IMR-90 (cell line): ENCODE measurements at regions not wholly inside any gene's neighbourhood (a gene's known extent, or its start where the extent isn't known, plus 50 kb on each side); places are given as distances from the start of the nearest gene placed in this dataset.
A peak's percentile ranks its signal among the peaks of the same experiment; 100 is the strongest.

Experiments
- ATAC-seq: fragments of 200-7000 bp; cut with Tn5 transposase; 2 replicates; pipeline ENCODE4 v1.9.1; 2020; ENCODE audit warnings: low read depth, mild to moderate bottlenecking, moderate library complexity
- BruUV-seq: library from RNA; stranded (reverse); fragments of 400-500 nt; replicated peaks from 2 replicates; lab custom pipeline; 2021; lab: Mats Ljungman, UMichigan
- CTCF ChIA-PET: fragments of 300-600 bp; formaldehyde crosslinking; extraction: SDS; loops from one replicate; lab custom pipeline; 2021; ENCODE audit warnings: antibody characterized with exemption; lab: Yijun Ruan, JAX
- POLR2A ChIA-PET: fragments of 300-600 bp; sonication (Branson Sonifier 250); formaldehyde crosslinking; loops from one replicate; lab custom pipeline; 2022; ENCODE audit warnings: antibody characterized with exemption; ENCODE audit not compliant: unreplicated experiment; lab: Charles Lee
- DNase-seq: peaks from one replicate; pipeline ENCODE4 v3.0.0; 2013
- H2AFZ ChIP-seq: replicated peaks from 2 replicates; pipeline ENCODE3; 2013; ENCODE audit warnings: low read length, mild to moderate bottlenecking; ENCODE audit not compliant: poor library complexity
- H2AK5ac ChIP-seq: 2 replicates; pipeline ENCODE4 v1.6.1; 2013; ENCODE audit warnings: low read depth, low read length, inconsistent platforms
- H2AK9ac ChIP-seq: replicated peaks from 2 replicates; pipeline ENCODE3; 2013; ENCODE audit warnings: mild to moderate bottlenecking, low read depth, low read length, moderate library complexity; ENCODE audit not compliant: poor library complexity
- H2BK120ac ChIP-seq: 2 replicates; pipeline ENCODE4 v1.6.1; 2013; ENCODE audit warnings: low read depth, low read length, inconsistent platforms
- H2BK15ac ChIP-seq: 3 replicates; pipeline ENCODE4 v1.6.1; 2013; ENCODE audit warnings: low read depth, low read length, inconsistent platforms
- H2BK20ac ChIP-seq: 2 replicates; pipeline ENCODE4 v1.6.1; 2013; ENCODE audit warnings: low read depth, mild to moderate bottlenecking, inconsistent platforms, low read length, moderate library complexity
- H2BK5ac ChIP-seq: 2 replicates; pipeline ENCODE4 v1.6.1; 2013; ENCODE audit warnings: mild to moderate bottlenecking, low read depth, low read length, inconsistent platforms; ENCODE audit not compliant: poor library complexity, severe bottlenecking
- H3K14ac ChIP-seq: replicated peaks from 2 replicates; pipeline ENCODE4 v1.6.1; 2013; ENCODE audit warnings: low read depth, low read length, inconsistent platforms
- H3K18ac ChIP-seq: 2 replicates; pipeline ENCODE4 v1.6.1; 2013; ENCODE audit warnings: low read depth, low read length, control low read depth
- H3K23ac ChIP-seq: 2 replicates; pipeline ENCODE4 v1.6.1; 2013; ENCODE audit warnings: low read depth, low read length, inconsistent platforms
- H3K27ac ChIP-seq: 2 replicates; pipeline ENCODE4 v1.5.1; 2013; ENCODE audit warnings: mild to moderate bottlenecking, control low read depth, low read length; ENCODE audit not compliant: insufficient read depth
- H3K27me3 ChIP-seq: 2 replicates; pipeline ENCODE4 v1.6.1; 2013; ENCODE audit warnings: low read length; ENCODE audit not compliant: control insufficient read depth, insufficient read depth
- H3K36me3 ChIP-seq: 2 replicates; pipeline ENCODE4 v1.6.1; 2013; ENCODE audit warnings: low read length, mixed read lengths; ENCODE audit not compliant: control insufficient read depth, insufficient read depth
- H3K4ac ChIP-seq: 2 replicates; pipeline ENCODE4 v1.6.1; 2013; ENCODE audit warnings: low read depth, low read length, inconsistent platforms
- H3K4me1 ChIP-seq: 2 replicates; pipeline ENCODE4 v1.6.1; 2013; ENCODE audit warnings: low read length, mixed read lengths; ENCODE audit not compliant: control insufficient read depth, insufficient read depth
- H3K4me2 ChIP-seq: 2 replicates; pipeline ENCODE4 v1.6.1; 2013; ENCODE audit warnings: low read depth, mild to moderate bottlenecking, control low read depth, low read length, moderate library complexity
- H3K4me3 ChIP-seq: 2 replicates; pipeline ENCODE4 v1.5.1; 2013; ENCODE audit warnings: low read depth, mild to moderate bottlenecking, control low read depth, low read length, moderate library complexity; ENCODE audit not compliant: insufficient read depth
- H3K56ac ChIP-seq: 2 replicates; pipeline ENCODE4 v1.6.1; 2013; ENCODE audit warnings: low read length, inconsistent platforms; ENCODE audit not compliant: insufficient read depth; ENCODE audit errors: extremely low read depth
- H3K79me1 ChIP-seq, 2 experiments: 2 replicates each; pipeline ENCODE4 v1.6.1; 2013; ENCODE audit warnings: low read length in 2 of 2, inconsistent platforms in 1 of 2, low read depth in 1 of 2
- H3K9ac ChIP-seq: 2 replicates; pipeline ENCODE4 v1.6.1; 2013; ENCODE audit warnings: low read depth, low read length, control low read depth
- H3K9me1 ChIP-seq: 2 replicates; pipeline ENCODE4 v1.6.1; 2013; ENCODE audit warnings: low read length, inconsistent platforms; ENCODE audit not compliant: insufficient read depth
- H3K9me3 ChIP-seq: 2 replicates; pipeline ENCODE4 v1.6.1; 2013; ENCODE audit warnings: low read length; ENCODE audit not compliant: control insufficient read depth, insufficient read depth
- H4K20me1 ChIP-seq: 2 replicates; pipeline ENCODE4 v1.6.1; 2013; ENCODE audit warnings: low read length, inconsistent platforms; ENCODE audit not compliant: insufficient read depth
- H4K5ac ChIP-seq: 2 replicates; pipeline ENCODE4 v1.6.1; 2013; ENCODE audit warnings: mild to moderate bottlenecking, low read depth, low read length, control low read depth
- H4K8ac ChIP-seq, 2 experiments: 2 replicates each; pipeline ENCODE4 v1.6.1; 2013; ENCODE audit warnings: low read depth in 2 of 2, low read length in 2 of 2, control low read depth in 1 of 2, inconsistent platforms in 1 of 2
- H4K91ac ChIP-seq: 2 replicates; pipeline ENCODE4 v1.6.1; 2013; ENCODE audit warnings: low read depth, low read length, inconsistent platforms; ENCODE audit not compliant: insufficient read depth
- BHLHE40 ChIP-seq: fragments of 150-350 bp; IDR thresholded peaks from 2 replicates; pipeline ENCODE4 v1.6.1; 2016; ENCODE audit warnings: mild to moderate bottlenecking, low read depth, low read length
- MAFK ChIP-seq: IDR thresholded peaks from 2 replicates; pipeline ENCODE4 v1.6.1; 2012; ENCODE audit warnings: low read depth, low read length, improper control_type of control experiment
- MXI1 ChIP-seq: IDR thresholded peaks from 2 replicates; pipeline ENCODE4 v1.6.1; 2012; ENCODE audit warnings: low read depth, mild to moderate bottlenecking, low read length, moderate library complexity, borderline replicate concordance
- WGBS, 2 experiments: methylation state at CpG; one replicate each; pipeline versions ENCODE4 v1.1.5 to v1.1.7; 2013; ENCODE audit warnings: missing lambda C conversion rate in 2 of 2; ENCODE audit not compliant: insufficient read length in 1 of 2; ENCODE audit errors: extremely low coverage in 2 of 2; 5-methylcytosine and 5-hydroxymethylcytosine counted together
- dilution Hi-C: fragments of 300-500 bp; cut with HindIII; formaldehyde crosslinking; loops from one replicate; pipeline ENCODE4 v1.14.3; 2018; ENCODE audit warnings: low sequenced_read_pairs; ENCODE audit not compliant: unreplicated experiment
- in situ Hi-C: fragments of 300-500 bp; cut with MboI; formaldehyde crosslinking; loops from 3 replicates; pipeline ENCODE4 v1.14.3; 2019; ENCODE audit warnings: low sequenced_read_pairs, inconsistent platforms, mixed read lengths
- intact Hi-C: fragments of 100-400 bp; cut with micrococcal nuclease; formaldehyde crosslinking; loops from 2 replicates; pipeline ENCODE4 v1.10.0; 2022
- TF ChIP-seq, protein P1 (sequence below): fragments of 150-350 bp; IDR thresholded peaks from 2 replicates; pipeline ENCODE4 v1.6.1; 2017; ENCODE audit warnings: mild to moderate bottlenecking, antibody characterized with exemption, low read length, low read depth
- TF ChIP-seq, protein P2 (sequence below): conservative IDR thresholded peaks from 2 replicates; pipeline ENCODE4 v1.5.1; 2012; ENCODE audit warnings: mild to moderate bottlenecking, low read depth, low read length, improper control_type of control experiment

DNA sequence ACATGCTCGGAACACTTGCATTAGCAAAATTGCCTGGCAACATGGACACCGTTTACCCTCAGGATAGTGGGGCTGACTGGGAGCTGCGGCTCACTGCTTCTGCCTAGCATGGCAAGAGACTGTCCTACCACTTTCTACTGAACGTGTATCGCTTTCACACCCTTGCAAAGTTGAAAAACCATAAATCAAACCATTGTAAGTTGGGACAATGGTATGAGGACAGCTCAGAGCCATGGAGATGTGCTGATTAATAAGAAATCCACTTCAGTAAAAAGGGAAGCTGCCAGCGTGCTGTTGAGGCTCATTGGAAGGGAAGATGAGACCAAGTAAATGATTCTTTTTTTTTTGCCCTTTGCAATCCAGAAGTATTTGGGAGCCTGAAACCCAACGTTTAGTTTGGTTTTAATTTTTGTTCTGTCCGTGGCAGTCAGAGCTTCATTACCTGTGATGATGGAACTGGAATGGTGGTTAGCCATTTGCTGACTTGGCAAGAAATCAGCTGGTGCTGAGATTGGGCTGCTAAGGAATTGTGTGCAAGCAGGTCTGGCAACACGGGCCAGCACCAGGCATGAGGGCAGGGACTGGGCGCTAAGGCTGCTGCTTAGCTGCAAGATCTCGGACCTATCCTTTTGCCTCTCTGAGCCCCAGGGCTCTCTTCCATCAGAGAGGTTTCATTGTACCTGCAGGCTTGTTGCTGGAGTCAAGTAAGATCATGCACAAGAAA is 75.5 kb upstream of the HS6ST1 start:
- H4K5ac ChIP-seq = no peak overlapping the region
- no peaks in the 10 kb centered on the region for H3K27me3 ChIP-seq
- CTCF ChIA-PET = no interaction called here
- no TSS peak for BruUV-seq
- peak; percentile 87 for TF ChIP-seq MAFK
- no peak for TF ChIP-seq BHLHE40
- TF ChIP-seq, protein P1, sequence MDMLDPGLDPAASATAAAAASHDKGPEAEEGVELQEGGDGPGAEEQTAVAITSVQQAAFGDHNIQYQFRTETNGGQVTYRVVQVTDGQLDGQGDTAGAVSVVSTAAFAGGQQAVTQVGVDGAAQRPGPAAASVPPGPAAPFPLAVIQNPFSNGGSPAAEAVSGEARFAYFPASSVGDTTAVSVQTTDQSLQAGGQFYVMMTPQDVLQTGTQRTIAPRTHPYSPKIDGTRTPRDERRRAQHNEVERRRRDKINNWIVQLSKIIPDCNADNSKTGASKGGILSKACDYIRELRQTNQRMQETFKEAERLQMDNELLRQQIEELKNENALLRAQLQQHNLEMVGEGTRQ = no peak
- TF ChIP-seq, protein P2, sequence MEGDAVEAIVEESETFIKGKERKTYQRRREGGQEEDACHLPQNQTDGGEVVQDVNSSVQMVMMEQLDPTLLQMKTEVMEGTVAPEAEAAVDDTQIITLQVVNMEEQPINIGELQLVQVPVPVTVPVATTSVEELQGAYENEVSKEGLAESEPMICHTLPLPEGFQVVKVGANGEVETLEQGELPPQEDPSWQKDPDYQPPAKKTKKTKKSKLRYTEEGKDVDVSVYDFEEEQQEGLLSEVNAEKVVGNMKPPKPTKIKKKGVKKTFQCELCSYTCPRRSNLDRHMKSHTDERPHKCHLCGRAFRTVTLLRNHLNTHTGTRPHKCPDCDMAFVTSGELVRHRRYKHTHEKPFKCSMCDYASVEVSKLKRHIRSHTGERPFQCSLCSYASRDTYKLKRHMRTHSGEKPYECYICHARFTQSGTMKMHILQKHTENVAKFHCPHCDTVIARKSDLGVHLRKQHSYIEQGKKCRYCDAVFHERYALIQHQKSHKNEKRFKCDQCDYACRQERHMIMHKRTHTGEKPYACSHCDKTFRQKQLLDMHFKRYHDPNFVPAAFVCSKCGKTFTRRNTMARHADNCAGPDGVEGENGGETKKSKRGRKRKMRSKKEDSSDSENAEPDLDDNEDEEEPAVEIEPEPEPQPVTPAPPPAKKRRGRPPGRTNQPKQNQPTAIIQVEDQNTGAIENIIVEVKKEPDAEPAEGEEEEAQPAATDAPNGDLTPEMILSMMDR = no peak
- TF ChIP-seq MXI1 = no peak
- H2AK5ac ChIP-seq = no peak overlapping the region; the same call in 1 of the 2 replicates
- no peak overlapping the region for H4K91ac ChIP-seq
- no peak overlapping the region for H3K18ac ChIP-seq
- H2BK15ac ChIP-seq = no peak overlapping the region; the same call in 2 of the 3 replicates
- H3K14ac ChIP-seq = no peak overlapping the region
- dilution Hi-C loops = no loop called here
- H3K4ac ChIP-seq = no peak overlapping the region; the same call in 1 of the 2 replicates
- POLR2A ChIA-PET = no interaction called here
- H2AFZ ChIP-seq = no peak overlapping the region
- 64% methylated on average over 5 of the region's 11 CpGs; no CpG with 5 or more reads in 1 of the 2 experiments for WGBS, 2 experiments
- no peak overlapping the region for H2BK20ac ChIP-seq
- H3K4me2 ChIP-seq = no peak overlapping the region
- H3K23ac ChIP-seq = no peak overlapping the region
- H4K8ac ChIP-seq = no peak overlapping the region
- no peak overlapping the region for H2AK9ac ChIP-seq
- intact Hi-C loops = no loop called here
- no peaks in the 10 kb centered on the region for H3K36me3 ChIP-seq
- H3K9ac ChIP-seq = no peak overlapping the region
- no peak overlapping the region for H3K27ac ChIP-seq
- H3K9me3 ChIP-seq = no peaks in the 10 kb centered on the region
- no peak overlapping the region for H3K56ac ChIP-seq
- H2BK5ac ChIP-seq = no peak overlapping the region
- H4K20me1 ChIP-seq = no peaks in the 10 kb centered on the region
- H2BK120ac ChIP-seq = no peak overlapping the region
- DNase-seq (no peak), ATAC-seq (no peak)
- H3K4me1 ChIP-seq = peaks cover 5% of the 10 kb centered on the region
- no peaks in the 10 kb centered on the region for H3K79me1 ChIP-seq
- H3K9me1 ChIP-seq = peaks cover 7% of the 10 kb centered on the region; the same call in 1 of the 2 replicates
- no peak overlapping the region for H3K4me3 ChIP-seq
- in situ Hi-C loops = no loop called here
